ENCODE measurements at regions not wholly inside any gene's neighbourhood (a gene's known extent, or its start where the extent isn't known, plus 50 kb on each side); places are given as distances from the start of the nearest gene placed in this dataset.

DNA sequence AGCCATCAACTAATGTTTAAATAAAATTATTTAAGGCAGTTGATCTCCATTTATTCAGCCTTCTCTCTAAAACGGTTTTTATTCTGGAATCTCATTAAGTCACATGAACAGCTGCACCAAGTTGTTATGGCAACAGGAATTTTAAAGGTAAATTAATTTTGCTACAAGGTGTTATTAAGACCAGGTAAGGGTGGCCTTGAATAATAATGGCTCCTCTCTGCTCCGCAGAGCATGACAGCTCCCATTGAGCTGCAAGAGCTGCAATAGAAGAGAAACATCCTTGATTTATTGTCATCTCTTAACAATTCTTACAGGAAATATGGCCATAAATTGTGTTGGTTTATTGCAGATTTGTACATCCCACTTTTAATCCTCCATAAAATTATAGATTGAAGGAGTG is 165.8 kb downstream of the KLF6 start:
- H3K18ac ChIP-seq (ENCODE audit: low read depth, low read length), result no peak overlapping the region
- no peak overlapping the region for H3K4me3 ChIP-seq (ENCODE audit: insufficient read depth, low read depth, low read length)
- POLR2A ChIA-PET (ENCODE audit: unreplicated experiment), result no interaction called here
- no peaks in the 10 kb centered on the region for H3K36me3 ChIP-seq (ENCODE audit: control insufficient read depth, insufficient read depth, low read length)
- H4K5ac ChIP-seq (ENCODE audit: low read depth, low read length), result no peak overlapping the region
- no peak overlapping the region for H4K8ac ChIP-seq (ENCODE audit: low read depth in 2 of 2, low read length in 2 of 2)
- no peaks in the 10 kb centered on the region for H4K20me1 ChIP-seq (ENCODE audit: insufficient read depth, low read length)
- CTCF ChIA-PET, result no interaction called here
- no peak overlapping the region for H2BK20ac ChIP-seq (ENCODE audit: low read depth, low read length)
- H3K27ac ChIP-seq (ENCODE audit: insufficient read depth, low read length), result no peak overlapping the region
- peaks cover 2% of the 10 kb centered on the region; the same call in 1 of the 2 replicates for H3K9me3 ChIP-seq (ENCODE audit: control insufficient read depth, insufficient read depth, low read length)
- TF ChIP-seq FOS (IDR thresholded peaks at IDR 0.05; ENCODE audit: low read depth, low read length) (no peak), MAZ (IDR thresholded peaks at IDR 0.05; ENCODE audit: borderline replicate concordance, low read depth, low read length) (no peak), SMC3 (IDR thresholded peaks at IDR 0.05; ENCODE audit: low read depth, low read length) (no peak), CHD1 (IDR thresholded peaks at IDR 0.05; ENCODE audit: low read depth, low read length) (no peak), NFE2L2 (IDR thresholded peaks at IDR 0.05; ENCODE audit: low read depth, low read length) (no peak), RFX5 (IDR thresholded peaks at IDR 0.05; ENCODE audit: low read depth, low read length) (no peak), RCOR1 (IDR thresholded peaks at IDR 0.05; ENCODE audit: insufficient replicate concordance, low read length) (no peak), MXI1 (IDR thresholded peaks at IDR 0.05; ENCODE audit: borderline replicate concordance, low read depth, low read length) (no peak), CEBPB (IDR thresholded peaks at IDR 0.05; ENCODE audit: low read depth, low read length) (no peak), MAFK (IDR thresholded peaks at IDR 0.05; ENCODE audit: low read depth, low read length) (no peak), RAD21 (IDR thresholded peaks at IDR 0.05; ENCODE audit: low read length) (no peak), POLR2A (IDR thresholded peaks at IDR 0.05; ENCODE audit: low read depth, low read length) (no peak), BHLHE40 (IDR thresholded peaks at IDR 0.05; ENCODE audit: low read depth, low read length) (no peak)
- TF ChIP-seq, protein P1, sequence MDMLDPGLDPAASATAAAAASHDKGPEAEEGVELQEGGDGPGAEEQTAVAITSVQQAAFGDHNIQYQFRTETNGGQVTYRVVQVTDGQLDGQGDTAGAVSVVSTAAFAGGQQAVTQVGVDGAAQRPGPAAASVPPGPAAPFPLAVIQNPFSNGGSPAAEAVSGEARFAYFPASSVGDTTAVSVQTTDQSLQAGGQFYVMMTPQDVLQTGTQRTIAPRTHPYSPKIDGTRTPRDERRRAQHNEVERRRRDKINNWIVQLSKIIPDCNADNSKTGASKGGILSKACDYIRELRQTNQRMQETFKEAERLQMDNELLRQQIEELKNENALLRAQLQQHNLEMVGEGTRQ (IDR thresholded peaks at IDR 0.05; ENCODE audit: low read depth, low read length), result no peak
- TF ChIP-seq, protein P2, sequence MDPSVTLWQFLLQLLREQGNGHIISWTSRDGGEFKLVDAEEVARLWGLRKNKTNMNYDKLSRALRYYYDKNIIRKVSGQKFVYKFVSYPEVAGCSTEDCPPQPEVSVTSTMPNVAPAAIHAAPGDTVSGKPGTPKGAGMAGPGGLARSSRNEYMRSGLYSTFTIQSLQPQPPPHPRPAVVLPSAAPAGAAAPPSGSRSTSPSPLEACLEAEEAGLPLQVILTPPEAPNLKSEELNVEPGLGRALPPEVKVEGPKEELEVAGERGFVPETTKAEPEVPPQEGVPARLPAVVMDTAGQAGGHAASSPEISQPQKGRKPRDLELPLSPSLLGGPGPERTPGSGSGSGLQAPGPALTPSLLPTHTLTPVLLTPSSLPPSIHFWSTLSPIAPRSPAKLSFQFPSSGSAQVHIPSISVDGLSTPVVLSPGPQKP (IDR thresholded peaks at IDR 0.05; ENCODE audit: borderline replicate concordance, low read depth, low read length), result no peak
- TF ChIP-seq, protein P3, sequence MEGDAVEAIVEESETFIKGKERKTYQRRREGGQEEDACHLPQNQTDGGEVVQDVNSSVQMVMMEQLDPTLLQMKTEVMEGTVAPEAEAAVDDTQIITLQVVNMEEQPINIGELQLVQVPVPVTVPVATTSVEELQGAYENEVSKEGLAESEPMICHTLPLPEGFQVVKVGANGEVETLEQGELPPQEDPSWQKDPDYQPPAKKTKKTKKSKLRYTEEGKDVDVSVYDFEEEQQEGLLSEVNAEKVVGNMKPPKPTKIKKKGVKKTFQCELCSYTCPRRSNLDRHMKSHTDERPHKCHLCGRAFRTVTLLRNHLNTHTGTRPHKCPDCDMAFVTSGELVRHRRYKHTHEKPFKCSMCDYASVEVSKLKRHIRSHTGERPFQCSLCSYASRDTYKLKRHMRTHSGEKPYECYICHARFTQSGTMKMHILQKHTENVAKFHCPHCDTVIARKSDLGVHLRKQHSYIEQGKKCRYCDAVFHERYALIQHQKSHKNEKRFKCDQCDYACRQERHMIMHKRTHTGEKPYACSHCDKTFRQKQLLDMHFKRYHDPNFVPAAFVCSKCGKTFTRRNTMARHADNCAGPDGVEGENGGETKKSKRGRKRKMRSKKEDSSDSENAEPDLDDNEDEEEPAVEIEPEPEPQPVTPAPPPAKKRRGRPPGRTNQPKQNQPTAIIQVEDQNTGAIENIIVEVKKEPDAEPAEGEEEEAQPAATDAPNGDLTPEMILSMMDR (conservative IDR thresholded peaks at IDR 0.05; ENCODE audit: low read depth, low read length), result no peak
- BruUV-seq (replicated peaks), result no TSS peak
- no peak overlapping the region for H2AK5ac ChIP-seq (ENCODE audit: low read depth, low read length)
- no peak overlapping the region for H3K4ac ChIP-seq (ENCODE audit: low read depth, low read length)
- H2AK9ac ChIP-seq (replicated peaks; ENCODE audit: low read depth, low read length, poor library complexity), result no peak overlapping the region
- ATAC-seq (ENCODE audit: low read depth) (no peak), DNase-seq (no peak)
- no peak overlapping the region for H3K14ac ChIP-seq (replicated peaks; ENCODE audit: low read depth, low read length)
- H3K79me1 ChIP-seq (ENCODE audit: low read depth in 1 of 2, low read length in 2 of 2), result no peaks in the 10 kb centered on the region; a peak in 1 of 4 replicates
- intact Hi-C loops (cut with micrococcal nuclease) (no loop called here), dilution Hi-C loops (cut with HindIII; ENCODE audit: low sequenced_read_pairs, unreplicated experiment) (no loop called here), in situ Hi-C loops (cut with MboI; ENCODE audit: low sequenced_read_pairs) (no loop called here)
- H2BK120ac ChIP-seq (ENCODE audit: low read depth, low read length), result no peak overlapping the region
- H3K4me2 ChIP-seq (ENCODE audit: low read depth, low read length), result no peak overlapping the region
- H3K27me3 ChIP-seq (ENCODE audit: control insufficient read depth, insufficient read depth, low read length), result no peaks in the 10 kb centered on the region
- no peak overlapping the region for H3K56ac ChIP-seq (ENCODE audit: extremely low read depth, insufficient read depth, low read length)
- no peak overlapping the region for H2BK5ac ChIP-seq (ENCODE audit: low read depth, low read length, poor library complexity, severe bottlenecking)
- no peak overlapping the region for H2BK15ac ChIP-seq (ENCODE audit: low read depth, low read length)
- peaks cover 4% of the 10 kb centered on the region; the same call in 1 of the 2 replicates for H3K4me1 ChIP-seq (ENCODE audit: control insufficient read depth, insufficient read depth, low read length)
- no peaks in the 10 kb centered on the region; the same call in 1 of the 2 replicates for H3K9me1 ChIP-seq (ENCODE audit: insufficient read depth, low read length)
- WGBS, 2 experiments (ENCODE audit: extremely low coverage in 2 of 2, insufficient read length in 1 of 2), result no CpG with 5 or more reads among the region's 2 CpGs
- no peak overlapping the region for H4K91ac ChIP-seq (ENCODE audit: insufficient read depth, low read depth, low read length)
- no peak overlapping the region for H3K23ac ChIP-seq (ENCODE audit: low read depth, low read length)
- no peak overlapping the region for H2AFZ ChIP-seq (replicated peaks; ENCODE audit: low read length, poor library complexity)
- H3K9ac ChIP-seq (ENCODE audit: low read depth, low read length), result no peak overlapping the region
